Panc1 (cell line): ENCODE measurements at regions not wholly inside any gene's neighbourhood (a gene's known extent, or its start where the extent isn't known, plus 50 kb on each side); places are given as distances from the start of the nearest gene placed in this dataset.

Experiments
- CTCF ChIP-seq: fragments of 450-650 bp; IDR thresholded peaks from 2 replicates; pipeline ENCODE4 v1.5.1; 2017; ENCODE audit warnings: mild to moderate bottlenecking
- POLR2AphosphoS5 ChIP-seq: IDR thresholded peaks from 2 replicates; pipeline ENCODE4 v1.6.1; 2012; ENCODE audit warnings: mild to moderate bottlenecking, low read depth, low read length, moderate library complexity
- REST ChIP-seq, 2 experiments: IDR thresholded peaks; 2 replicates each; pipeline ENCODE4 v1.6.1; 2011 to 2012; ENCODE audit warnings: low read depth in 2 of 2, control low read depth in 1 of 2, low read length in 1 of 2, mild to moderate bottlenecking in 1 of 2, moderate library complexity in 1 of 2; ENCODE audit not compliant: insufficient read depth in 1 of 2
- SIN3A ChIP-seq: IDR thresholded peaks from 2 replicates; pipeline ENCODE4 v1.6.1; 2012; ENCODE audit warnings: low read depth, mild to moderate bottlenecking, low read length, moderate library complexity, borderline replicate concordance; ENCODE audit not compliant: insufficient read depth

GRCh38 chr2:198259496-198259895 lies 455.1 kb downstream of the PLCL1 start:
- TF ChIP-seq REST (IDR thresholded peaks at IDR 0.05; ENCODE audit: insufficient read depth in 1 of 2, low read depth in 2 of 2, low read length in 1 of 2) (no peak), CTCF (no peak), SIN3A (no peak), POLR2AphosphoS5 (no peak)
